ENCODE measurements at regions not wholly inside any gene's neighbourhood (a gene's known extent, or its start where the extent isn't known, plus 50 kb on each side); places are given as distances from the start of the nearest gene placed in this dataset.

DNA sequence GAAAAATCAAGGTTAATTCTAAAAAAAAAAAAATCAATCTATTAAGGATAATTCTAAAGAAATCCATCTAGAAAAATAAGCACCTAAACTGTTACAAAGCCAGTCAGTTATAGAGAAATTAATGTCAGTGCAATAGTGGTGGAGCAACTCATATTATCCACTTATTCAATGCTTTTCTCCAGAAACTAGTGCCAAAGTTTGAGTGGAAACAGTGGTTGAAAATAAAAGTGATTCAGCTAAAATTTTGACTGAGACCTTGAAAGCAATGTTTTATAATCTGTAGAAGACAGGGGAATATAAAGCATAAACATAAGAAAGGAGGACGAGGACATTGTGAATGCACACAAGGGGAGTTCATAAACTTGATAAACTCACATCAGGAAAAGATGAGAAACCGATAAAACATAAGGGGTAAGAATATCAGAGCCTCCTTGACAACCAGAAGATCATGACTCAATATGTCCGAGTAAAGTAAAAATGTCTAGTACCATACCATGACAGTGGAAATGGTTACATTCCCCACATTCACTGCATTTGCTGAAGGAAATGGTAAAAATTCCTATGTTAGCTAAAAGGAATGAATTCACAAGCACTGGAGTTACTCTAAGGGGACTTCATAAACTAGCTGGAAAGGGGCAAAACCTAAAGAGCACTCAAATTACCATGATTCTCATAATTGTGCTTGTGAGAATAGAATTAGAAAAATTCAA is 58.7 kb upstream of the SLC5A12 start:
- Histone ChIP-seq H3K27ac (no peak overlapping the region), H3K9me3 (peaks cover 0 to 28% (median 19%) of the 10 kb centered on the region in 8 donors), H3K36me3 (no peaks in the 10 kb centered on the region), H3K27me3 (replicated peaks in 1 of 7) (no peaks in the 10 kb centered on the region), H3K4me1 (no peaks in the 10 kb centered on the region), H3K4me3 (no peak overlapping the region)
- TF ChIP-seq CTCF (IDR thresholded peaks at IDR 0.05 in 8 of 11, conservative IDR thresholded peaks at IDR 0.05 in 3 of 11), result no peak
- no peak for TF ChIP-seq POLR2A (IDR thresholded peaks at IDR 0.05)
- TF ChIP-seq POLR2AphosphoS5 (IDR thresholded peaks at IDR 0.05), result no peak
- DNase-seq, result no peak
- intact Hi-C loops (cut with DNase I; ENCODE audit: low total_unique reads), result no loop called here
- 70 to 87% (median 75%) methylated on average over 3 of the region's 3 CpGs for WGBS, 5 donors

- Histone ChIP-seq H3K36me3 (no peaks in the 10 kb centered on the region), H3K27ac (no peak overlapping the region), H3K4me1 (no peaks in the 10 kb centered on the region), H3K4me3 (no peak overlapping the region), H3K9me3 (peaks cover 0 to 28% (median 22%) of the 10 kb centered on the region in 8 donors), H3K27me3 (replicated peaks in 1 of 7) (no peaks in the 10 kb centered on the region)
- no peak for DNase-seq
- TF ChIP-seq CTCF (IDR thresholded peaks at IDR 0.05 in 8 of 11, conservative IDR thresholded peaks at IDR 0.05 in 3 of 11) (no peak), POLR2AphosphoS5 (IDR thresholded peaks at IDR 0.05) (no peak), POLR2A (IDR thresholded peaks at IDR 0.05) (no peak)
- intact Hi-C loops (cut with DNase I; ENCODE audit: low total_unique reads), result no loop called here
- WGBS, 5 donors, result 68 to 79% (median 73%) methylated on average over 4 of the region's 4 CpGs
These were observed 60.5 kb upstream of the SLC5A12 start for GRCh38 chr11:26782220-26782965.

DNA sequence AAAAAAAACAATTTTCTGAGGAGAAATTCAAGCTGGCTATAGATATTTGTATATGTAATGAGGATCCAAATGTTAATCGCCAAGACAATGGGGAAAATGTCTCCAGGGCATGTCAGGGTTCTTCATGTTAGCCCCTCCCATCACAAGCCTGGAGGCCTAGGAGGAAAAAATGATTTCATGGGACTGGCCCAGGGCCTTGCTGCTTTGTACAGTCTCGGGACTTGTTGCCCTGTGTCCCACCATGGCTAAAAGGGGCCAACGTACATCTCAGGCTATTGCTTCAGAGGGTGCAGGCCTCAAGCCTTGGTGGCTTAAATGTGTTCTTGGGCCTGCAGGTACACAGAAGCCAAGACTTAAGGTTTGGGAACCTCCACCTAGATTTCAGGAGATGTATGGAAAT is 62.1 kb upstream of the SLC5A12 start:
- Histone ChIP-seq H3K9me3 (peaks cover 0 to 28% (median 22%) of the 10 kb centered on the region in 8 donors), H3K4me1 (no peaks in the 10 kb centered on the region), H3K27me3 (replicated peaks in 1 of 7) (no peaks in the 10 kb centered on the region), H3K27ac (no peak overlapping the region), H3K4me3 (no peak overlapping the region), H3K36me3 (no peaks in the 10 kb centered on the region)
- no peak for TF ChIP-seq POLR2A (IDR thresholded peaks at IDR 0.05)
- TF ChIP-seq POLR2AphosphoS5 (IDR thresholded peaks at IDR 0.05), result no peak
- no peak for TF ChIP-seq CTCF (IDR thresholded peaks at IDR 0.05 in 8 of 11, conservative IDR thresholded peaks at IDR 0.05 in 3 of 11)
- DNase-seq, result no peak
- intact Hi-C loops (cut with DNase I; ENCODE audit: low total_unique reads), result no loop called here
- 64 to 94% (median 81%) methylated on average over 3 of the region's 3 CpGs for WGBS, 5 donors

- H3K27me3 ChIP-seq (replicated peaks in 1 of 7), result no peaks in the 10 kb centered on the region
- TF ChIP-seq POLR2A (IDR thresholded peaks at IDR 0.05), result no peak
- no peak for TF ChIP-seq POLR2AphosphoS5 (IDR thresholded peaks at IDR 0.05)
- no peak for TF ChIP-seq CTCF (IDR thresholded peaks at IDR 0.05 in 8 of 11, conservative IDR thresholded peaks at IDR 0.05 in 3 of 11)
- no peak overlapping the region for H3K4me3 ChIP-seq
- H3K9me3 ChIP-seq, result peaks cover 0 to 6% (median 0%) of the 10 kb centered on the region in 8 donors
- no peaks in the 10 kb centered on the region for H3K36me3 ChIP-seq
- no peak overlapping the region for H3K27ac ChIP-seq
- WGBS, 5 donors, result 35 to 56% (median 47%) methylated on average over 3 of the region's 3 CpGs
- no peak for DNase-seq
- H3K4me1 ChIP-seq, result no peaks in the 10 kb centered on the region
- intact Hi-C loops (cut with DNase I; ENCODE audit: low total_unique reads), result no loop called here
These were observed 68.9 kb upstream of the SLC5A12 start for GRCh38 chr11:26790738-26791137.

Data from spleen (tissue), 11 donors.